Activated naive CD8-positive, alpha-beta T cell (primary cell): ENCODE measurements at regions not wholly inside any gene's neighbourhood (a gene's known extent, or its start where the extent isn't known, plus 50 kb on each side); places are given as distances from the start of the nearest gene placed in this dataset.

Experiments
- H3K27ac Mint-ChIP-seq: one replicate; pipeline ENCODE4 v1.8.0; 2021; ENCODE audit warnings: mixed read lengths
- H3K27me3 Mint-ChIP-seq: one replicate; pipeline ENCODE4 v1.8.0; 2021; ENCODE audit warnings: mixed read lengths
- H3K36me3 Mint-ChIP-seq: one replicate; pipeline ENCODE4 v1.8.0; 2021; ENCODE audit warnings: mixed read lengths
- H3K4me1 Mint-ChIP-seq: one replicate; pipeline ENCODE4 v1.8.0; 2021; ENCODE audit warnings: low read depth, mixed read lengths
- H3K4me3 Mint-ChIP-seq: one replicate; pipeline ENCODE4 v1.8.0; 2021; ENCODE audit warnings: mild to moderate bottlenecking, mixed read lengths
- H3K9me3 Mint-ChIP-seq: one replicate; pipeline ENCODE4 v1.8.0; 2021; ENCODE audit warnings: low read depth, mixed read lengths

- H3K4me1 Mint-ChIP-seq: no peaks in the 10 kb centered on the region
- H3K4me3 Mint-ChIP-seq: no peak overlapping the region
- peaks cover 5% of the 10 kb centered on the region for H3K27me3 Mint-ChIP-seq
- H3K36me3 Mint-ChIP-seq: no peaks in the 10 kb centered on the region
- H3K27ac Mint-ChIP-seq: no peak overlapping the region
- no peaks in the 10 kb centered on the region for H3K9me3 Mint-ChIP-seq
These were observed 686.2 kb upstream of the NR2F2 start for GRCh38 chr15:95644100-95644875.

- peaks cover 5% of the 10 kb centered on the region for H3K27me3 Mint-ChIP-seq
- H3K27ac Mint-ChIP-seq: no peak overlapping the region
- H3K4me1 Mint-ChIP-seq: no peaks in the 10 kb centered on the region
- no peak overlapping the region for H3K4me3 Mint-ChIP-seq
- no peaks in the 10 kb centered on the region for H3K9me3 Mint-ChIP-seq
- H3K36me3 Mint-ChIP-seq: no peaks in the 10 kb centered on the region
These were observed 684.6 kb upstream of the NR2F2 start for GRCh38 chr15:95645791-95646338.

GRCh38 chr15:95646484-95647273, 683.8 kb upstream of the NR2F2 start:
- Mint-ChIP-seq H3K36me3 (no peaks in the 10 kb centered on the region), H3K27me3 (peaks cover 5% of the 10 kb centered on the region), H3K27ac (no peak overlapping the region), H3K4me3 (no peak overlapping the region), H3K4me1 (no peaks in the 10 kb centered on the region), H3K9me3 (no peaks in the 10 kb centered on the region)

GRCh38 chr15:95647531-95648277, 682.8 kb upstream of the NR2F2 start:
- Mint-ChIP-seq H3K27ac (no peak overlapping the region), H3K4me1 (no peaks in the 10 kb centered on the region), H3K4me3 (no peak overlapping the region), H3K27me3 (peaks cover 5% of the 10 kb centered on the region), H3K36me3 (no peaks in the 10 kb centered on the region), H3K9me3 (no peaks in the 10 kb centered on the region)

GRCh38 chr15:95653361-95653805, 677.1 kb upstream of the NR2F2 start:
- Mint-ChIP-seq H3K4me3 (no peak overlapping the region), H3K4me1 (no peaks in the 10 kb centered on the region), H3K9me3 (no peaks in the 10 kb centered on the region), H3K36me3 (no peaks in the 10 kb centered on the region), H3K27me3 (peaks cover 8% of the 10 kb centered on the region), H3K27ac (no peak overlapping the region)

- Mint-ChIP-seq H3K9me3 (no peaks in the 10 kb centered on the region), H3K36me3 (no peaks in the 10 kb centered on the region), H3K4me3 (no peak overlapping the region), H3K27ac (no peak overlapping the region), H3K27me3 (peaks cover 13% of the 10 kb centered on the region), H3K4me1 (no peaks in the 10 kb centered on the region)
These were observed 675.4 kb upstream of the NR2F2 start for GRCh38 chr15:95655089-95655607.

- Mint-ChIP-seq H3K9me3 (no peaks in the 10 kb centered on the region), H3K27ac (no peak overlapping the region), H3K36me3 (no peaks in the 10 kb centered on the region), H3K27me3 (peaks cover 13% of the 10 kb centered on the region), H3K4me1 (no peaks in the 10 kb centered on the region), H3K4me3 (no peak overlapping the region)
These were observed 673.9 kb upstream of the NR2F2 start for GRCh38 chr15:95656595-95656994.

- no peaks in the 10 kb centered on the region for H3K36me3 Mint-ChIP-seq
- peaks cover 12% of the 10 kb centered on the region for H3K27me3 Mint-ChIP-seq
- H3K27ac Mint-ChIP-seq: no peak overlapping the region
- H3K4me1 Mint-ChIP-seq: no peaks in the 10 kb centered on the region
- no peaks in the 10 kb centered on the region for H3K9me3 Mint-ChIP-seq
- H3K4me3 Mint-ChIP-seq: no peak overlapping the region
These were observed 671.7 kb upstream of the NR2F2 start for GRCh38 chr15:95658799-95659198.

- Mint-ChIP-seq H3K4me3 (no peak overlapping the region), H3K4me1 (no peaks in the 10 kb centered on the region), H3K27me3 (peaks cover 11% of the 10 kb centered on the region), H3K27ac (no peak overlapping the region), H3K9me3 (no peaks in the 10 kb centered on the region), H3K36me3 (no peaks in the 10 kb centered on the region)
These were observed 670.8 kb upstream of the NR2F2 start for GRCh38 chr15:95659656-95660055.

GRCh38 chr15:95662638-95663037, 667.9 kb upstream of the NR2F2 start:
- Mint-ChIP-seq H3K27me3 (peaks cover 13% of the 10 kb centered on the region), H3K4me1 (no peaks in the 10 kb centered on the region), H3K9me3 (no peaks in the 10 kb centered on the region), H3K36me3 (no peaks in the 10 kb centered on the region), H3K4me3 (no peak overlapping the region), H3K27ac (no peak overlapping the region)

GRCh38 chr15:95663156-95664100, 667.1 kb upstream of the NR2F2 start:
- Mint-ChIP-seq H3K4me1 (no peaks in the 10 kb centered on the region), H3K27ac (no peak overlapping the region), H3K36me3 (no peaks in the 10 kb centered on the region), H3K9me3 (no peaks in the 10 kb centered on the region), H3K27me3 (peaks cover 12% of the 10 kb centered on the region), H3K4me3 (no peak overlapping the region)

GRCh38 chr15:95664450-95664849, 666.0 kb upstream of the NR2F2 start:
- Mint-ChIP-seq H3K4me1 (no peaks in the 10 kb centered on the region), H3K27ac (no peak overlapping the region), H3K36me3 (no peaks in the 10 kb centered on the region), H3K9me3 (no peaks in the 10 kb centered on the region), H3K4me3 (no peak overlapping the region), H3K27me3 (peaks cover 9% of the 10 kb centered on the region)

- H3K9me3 Mint-ChIP-seq: no peaks in the 10 kb centered on the region
These were observed 661.2 kb upstream of the NR2F2 start for GRCh38 chr15:95669146-95669922.

More at GRCh38 chr15:95669146-95669922, 661.2 kb upstream of the NR2F2 start:
- Mint-ChIP-seq H3K27ac (no peak overlapping the region), H3K27me3 (peaks cover 6% of the 10 kb centered on the region), H3K4me1 (no peaks in the 10 kb centered on the region), H3K36me3 (no peaks in the 10 kb centered on the region), H3K4me3 (no peak overlapping the region)
